PFSK-1 (cell line): ENCODE measurements at regions not wholly inside any gene's neighbourhood (a gene's known extent, or its start where the extent isn't known, plus 50 kb on each side); places are given as distances from the start of the nearest gene placed in this dataset.
A peak's percentile ranks its signal among the peaks of the same experiment; 100 is the strongest.

Experiments used
- FOXP2 ChIP-seq: optimal IDR thresholded peaks from 2 replicates; pipeline ENCODE3; 2011; ENCODE audit warnings: borderline replicate concordance, control low read depth, inconsistent platforms; ENCODE audit not compliant: insufficient read depth; ENCODE audit errors: extremely low read length, extremely low read depth
- POLR2AphosphoS5 ChIP-seq: IDR thresholded peaks from 2 replicates; pipeline ENCODE4 v1.6.1; 2012; ENCODE audit warnings: low read depth, mild to moderate bottlenecking, control low read depth, low read length, moderate library complexity
- REST ChIP-seq, 2 experiments: IDR thresholded peaks; 2 replicates each; pipeline versions ENCODE4 v1.6.1 to v1.8.0; 2011 to 2012; ENCODE audit warnings: low read depth in 2 of 2, low read length in 2 of 2, control low read depth in 1 of 2, inconsistent platforms in 1 of 2, mild to moderate bottlenecking in 1 of 2, moderate library complexity in 1 of 2; ENCODE audit not compliant: insufficient read depth in 1 of 2
- SIN3A ChIP-seq: IDR thresholded peaks from 2 replicates; pipeline ENCODE4 v1.6.1; 2012; ENCODE audit warnings: mild to moderate bottlenecking, low read length, moderate library complexity, borderline replicate concordance; ENCODE audit not compliant: insufficient read depth
- TAF1 ChIP-seq: IDR thresholded peaks from 2 replicates; pipeline ENCODE4 v1.6.1; 2012; ENCODE audit warnings: low read length, control low read depth, borderline replicate concordance; ENCODE audit not compliant: insufficient read depth

GRCh38 chr15:99863550-99864198 is 130.4 kb upstream of the LYSMD4 start:
- TF ChIP-seq TAF1: no peak
- no peak for TF ChIP-seq SIN3A

- no peak for TF ChIP-seq REST (IDR thresholded peaks at IDR 0.05; ENCODE audit: insufficient read depth in 1 of 2, low read depth in 2 of 2, low read length in 2 of 2)
- TF ChIP-seq FOXP2: no peak
- TF ChIP-seq POLR2AphosphoS5: no peak
- TF ChIP-seq SIN3A: no peak
- no peak for TF ChIP-seq TAF1
These were observed 124.6 kb upstream of the LYSMD4 start for GRCh38 chr15:99857836-99858235.

- TF ChIP-seq TAF1 (no peak), SIN3A (no peak), POLR2AphosphoS5 (no peak), FOXP2 (no peak), REST (IDR thresholded peaks at IDR 0.05; ENCODE audit: insufficient read depth in 1 of 2, low read depth in 2 of 2, low read length in 2 of 2) (no peak)
These were observed 117.3 kb upstream of the LYSMD4 start for GRCh38 chr15:99850517-99850916.

GRCh38 chr15:99845009-99845408 is 111.8 kb upstream of the LYSMD4 start:
- TF ChIP-seq SIN3A: no peak
- no peak for TF ChIP-seq POLR2AphosphoS5
- no peak for TF ChIP-seq TAF1
- TF ChIP-seq FOXP2: no peak
- TF ChIP-seq REST (IDR thresholded peaks at IDR 0.05; ENCODE audit: insufficient read depth in 1 of 2, low read depth in 2 of 2, low read length in 2 of 2): no peak

- TF ChIP-seq REST (IDR thresholded peaks at IDR 0.05; ENCODE audit: insufficient read depth in 1 of 2, low read depth in 2 of 2, low read length in 2 of 2): peak in 1 of 2 experiments; percentile 66; a peak in 1 of 4 replicates
- TF ChIP-seq TAF1: no peak
These were observed 110.9 kb upstream of the LYSMD4 start for GRCh38 chr15:99844150-99844549.
